ENCODE measurements at regions not wholly inside any gene's neighbourhood (a gene's known extent, or its start where the extent isn't known, plus 50 kb on each side); places are given as distances from the start of the nearest gene placed in this dataset.

GRCh38 chr2:239676716-239677452, 276.1 kb upstream of the HDAC4 start:
- CTCF ChIA-PET = no interaction called here
- no peak for DNase-seq (ENCODE audit: extremely low spot score)
- POLR2A ChIA-PET = no interaction called here
- no peak for TF ChIP-seq CTCF (IDR thresholded peaks at IDR 0.05; ENCODE audit: control extremely low read depth, extremely low read depth, low read depth, missing control alignments)

GRCh38 chr2:239675826-239676715, 275.3 kb upstream of the HDAC4 start:
- POLR2A ChIA-PET = no interaction called here
- CTCF ChIA-PET = no interaction called here
- no peak for DNase-seq (ENCODE audit: extremely low spot score)
- TF ChIP-seq CTCF (IDR thresholded peaks at IDR 0.05; ENCODE audit: control extremely low read depth, extremely low read depth, low read depth, missing control alignments) = no peak

GRCh38 chr2:239674981-239675825, 274.4 kb upstream of the HDAC4 start:
- ChIA-PET POLR2A (no interaction called here), CTCF (no interaction called here)
- no peak for TF ChIP-seq CTCF (IDR thresholded peaks at IDR 0.05; ENCODE audit: control extremely low read depth, extremely low read depth, low read depth, missing control alignments)
- no peak for DNase-seq (ENCODE audit: extremely low spot score)

- no peak for TF ChIP-seq CTCF (IDR thresholded peaks at IDR 0.05; ENCODE audit: control extremely low read depth, extremely low read depth, low read depth, missing control alignments)
- no peak for DNase-seq (ENCODE audit: extremely low spot score)
- CTCF ChIA-PET = interaction anchor here (1.1 kb wide), 1 partner anchor 49 kb away, joined by 3 read pairs; no protein-coding TSS in a partner anchor
- POLR2A ChIA-PET = no interaction called here
These were observed 273.5 kb upstream of the HDAC4 start for GRCh38 chr2:239674101-239674980.

GRCh38 chr2:239673641-239674040, 272.8 kb upstream of the HDAC4 start:
- no peak for TF ChIP-seq CTCF (IDR thresholded peaks at IDR 0.05; ENCODE audit: control extremely low read depth, extremely low read depth, low read depth, missing control alignments)
- POLR2A ChIA-PET = no interaction called here

More at GRCh38 chr2:239673641-239674040, 272.8 kb upstream of the HDAC4 start:
- CTCF ChIA-PET = interaction anchor here (1.1 kb wide), 1 partner anchor 50 kb away, joined by 3 read pairs; no protein-coding TSS in a partner anchor
- DNase-seq (ENCODE audit: extremely low spot score) = no peak

All from GM10248 (cell line).